H54 (cell line): ENCODE measurements at regions not wholly inside any gene's neighbourhood (a gene's known extent, or its start where the extent isn't known, plus 50 kb on each side); places are given as distances from the start of the nearest gene placed in this dataset.

Experiments
- DNase-seq: peaks from one replicate; pipeline ENCODE4 v3.0.0; 2011; ENCODE audit warnings: low spot score, mixed read lengths; ENCODE audit not compliant: insufficient read length
- FAIRE-seq: peaks from 3 replicates; lab custom pipeline; 2011; peaks lifted over from hg19 to GRCh38; lab: Jason Lieb, UNC
- POLR2A ChIP-seq: IDR thresholded peaks from 2 replicates; pipeline ENCODE4 v1.6.1; 2011; ENCODE audit warnings: low read depth, mild to moderate bottlenecking, low read length

DNA sequence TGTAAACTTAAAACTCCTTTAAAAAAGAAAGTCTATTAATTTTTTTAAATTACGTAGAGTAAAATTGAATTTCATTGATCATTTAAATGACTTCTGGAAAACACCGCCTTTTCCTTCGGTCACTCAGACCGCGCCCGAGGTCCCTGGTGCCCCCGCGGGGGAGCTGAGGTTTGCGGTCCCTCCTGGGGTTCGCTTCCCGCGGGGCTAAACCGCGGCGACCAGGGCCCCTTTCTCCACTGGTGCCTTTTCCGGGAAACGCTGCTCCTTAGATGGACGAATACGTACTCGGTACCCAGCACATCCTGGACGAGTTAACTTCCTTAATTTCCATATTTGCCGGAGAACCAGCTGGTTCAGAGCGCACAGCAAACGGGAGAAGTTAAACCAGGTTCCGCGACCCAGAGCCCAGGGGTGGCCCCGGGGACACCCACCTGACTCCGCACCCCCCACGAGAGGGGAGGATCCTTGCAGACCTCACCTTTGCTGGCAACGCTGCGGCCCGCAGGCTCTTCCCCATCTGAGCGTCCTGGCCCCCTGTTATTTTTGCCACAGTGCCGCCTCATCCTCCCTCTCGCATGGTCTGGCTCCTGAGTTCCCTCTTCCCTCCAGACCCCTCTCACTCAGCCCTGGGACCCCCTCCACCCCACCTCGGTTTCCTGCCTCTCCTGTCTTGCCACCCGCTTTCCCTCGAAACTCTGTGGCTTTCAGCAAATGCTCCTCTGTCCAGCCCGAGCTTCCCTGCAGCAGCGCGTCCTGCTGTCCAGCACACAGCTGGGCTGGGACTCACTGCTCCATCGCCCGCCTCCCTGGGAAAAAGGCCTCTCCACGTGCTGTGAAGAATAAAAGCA lies 420.0 kb upstream of the MYT1L start:
- FAIRE-seq (no peak), DNase-seq (no peak)
- no peak for TF ChIP-seq POLR2A

DNA sequence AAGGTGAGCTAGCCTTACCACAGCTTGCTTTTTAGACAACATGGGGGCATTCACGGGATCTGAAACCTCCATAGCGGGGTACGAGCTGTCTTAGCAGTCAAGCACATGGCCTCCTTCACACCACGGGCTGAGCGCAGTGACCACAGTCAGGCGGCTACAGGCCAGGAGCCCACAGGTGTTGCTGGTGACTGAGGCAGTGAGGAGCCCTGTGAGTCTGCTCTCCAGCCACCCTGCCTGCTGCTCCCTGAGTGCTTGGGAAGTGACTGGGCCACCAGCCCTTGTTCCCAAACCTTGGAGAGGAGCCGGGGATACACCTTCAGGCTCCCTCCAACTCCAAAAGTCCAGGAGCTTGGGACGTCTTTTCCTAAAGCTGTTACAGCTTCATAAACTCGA lies 418.1 kb upstream of the MYT1L start:
- no peak for DNase-seq
- no peak for TF ChIP-seq POLR2A
- no peak for FAIRE-seq

GRCh38 chr2:2748399-2749205 lies 417.5 kb upstream of the MYT1L start:
- TF ChIP-seq POLR2A: no peak
- DNase-seq (no peak), FAIRE-seq (no peak)

- no peak for FAIRE-seq
- no peak for DNase-seq
- no peak for TF ChIP-seq POLR2A
Observed at GRCh38 chr2:2747797-2748301, 416.8 kb upstream of the MYT1L start.

DNA sequence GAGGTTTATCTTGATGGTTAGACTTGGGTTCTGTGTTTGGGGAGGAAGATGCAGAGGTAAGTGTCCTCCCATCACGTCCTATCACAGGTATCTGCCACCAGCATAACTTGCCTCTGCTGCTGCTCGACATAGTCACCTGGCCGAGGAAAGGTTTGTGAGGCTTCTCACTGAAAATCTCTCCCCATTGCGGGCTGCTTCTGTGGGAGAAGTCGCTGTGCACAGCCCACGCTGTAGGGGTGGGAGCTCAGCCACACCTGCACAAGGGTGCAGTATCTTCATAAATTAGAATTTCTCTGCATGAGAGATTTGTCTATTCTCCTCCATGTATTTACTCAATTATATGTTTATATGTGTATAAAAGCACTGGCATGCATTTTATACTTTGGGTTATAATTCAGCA lies 415.7 kb upstream of the MYT1L start:
- no peak for TF ChIP-seq POLR2A
- no peak for FAIRE-seq

GRCh38 chr2:2744958-2745715 lies 414.1 kb upstream of the MYT1L start:
- TF ChIP-seq POLR2A: no peak
- FAIRE-seq: no peak
- no peak for DNase-seq

More for the DNA sequence above, 415.7 kb upstream of the MYT1L start:
- DNase-seq: no peak

DNA sequence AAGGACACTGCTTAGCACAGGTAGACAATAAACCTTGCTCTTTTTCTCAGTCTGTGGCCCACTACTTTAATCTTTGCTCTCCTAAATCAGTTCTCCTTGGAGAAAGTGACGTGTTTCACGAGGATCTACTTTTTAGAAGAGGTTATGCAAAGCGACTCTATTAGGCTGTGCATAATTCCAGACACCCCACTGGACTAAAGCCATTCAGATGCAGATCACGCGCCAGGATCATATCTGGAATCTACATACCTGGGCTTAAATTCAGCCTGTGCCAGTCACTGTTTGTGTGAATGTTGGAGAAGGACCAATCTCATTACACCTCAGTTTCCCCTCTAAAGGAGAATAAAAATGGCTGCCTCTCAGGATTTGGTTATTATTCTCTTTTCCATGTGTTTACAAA lies 413.0 kb upstream of the MYT1L start:
- DNase-seq (no peak), FAIRE-seq (no peak)
- no peak for TF ChIP-seq POLR2A

DNA sequence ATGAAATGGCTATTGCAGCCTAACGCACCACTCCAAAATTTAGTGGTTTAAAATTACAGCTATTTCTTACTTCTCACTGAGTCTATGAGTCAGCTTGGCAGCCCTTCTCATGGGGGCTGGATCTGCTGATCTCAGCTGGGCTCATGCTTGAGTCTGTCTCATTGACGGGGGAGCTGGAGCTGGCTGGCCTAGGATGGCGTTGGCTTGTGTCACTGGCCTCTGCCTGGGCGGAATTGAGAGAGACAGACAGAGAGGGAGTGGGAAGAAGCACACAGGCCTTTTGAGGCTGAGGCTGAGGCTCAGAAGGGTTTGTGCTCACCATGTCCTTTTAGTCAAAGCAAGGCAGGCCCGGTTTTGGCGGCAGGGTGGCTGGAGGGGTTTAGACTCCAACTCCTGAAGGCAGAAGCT lies 412.1 kb upstream of the MYT1L start:
- FAIRE-seq (no peak), DNase-seq (peak; percentile 26)
- TF ChIP-seq POLR2A: no peak

GRCh38 chr2:2742726-2743125 lies 411.7 kb upstream of the MYT1L start:
- DNase-seq (no peak), FAIRE-seq (no peak)

DNA sequence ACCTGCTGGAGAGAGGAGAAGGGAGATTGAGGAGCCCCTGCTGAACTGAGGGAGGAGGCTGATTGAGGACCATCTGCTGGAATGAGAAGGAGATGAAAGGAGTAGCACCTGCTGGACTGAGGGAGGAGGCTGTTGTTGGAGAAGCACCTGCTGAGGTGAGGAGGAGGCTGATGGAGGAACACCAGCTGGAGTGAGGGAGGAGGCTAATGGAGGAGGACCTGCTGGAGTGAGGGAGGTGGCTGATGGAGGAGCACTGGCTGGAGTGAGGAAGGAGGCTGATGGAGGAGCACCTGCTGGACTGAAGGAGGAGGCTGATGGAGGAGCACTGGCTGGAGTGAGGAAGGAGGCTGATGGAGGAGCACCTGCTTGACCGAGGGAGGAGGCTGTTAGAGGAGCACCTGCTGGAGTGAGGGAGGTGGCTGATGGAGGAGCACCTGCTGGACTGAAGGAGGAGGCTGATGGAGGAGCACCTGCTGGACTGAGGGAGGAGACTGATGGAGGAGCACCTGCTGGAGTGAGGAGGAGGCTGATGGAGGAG lies 409.2 kb upstream of the MYT1L start:
- DNase-seq (no peak), FAIRE-seq (no peak)
- no peak for TF ChIP-seq POLR2A

More at GRCh38 chr2:2742726-2743125, 411.7 kb upstream of the MYT1L start:
- TF ChIP-seq POLR2A: no peak

- FAIRE-seq: no peak
- no peak for TF ChIP-seq POLR2A
- no peak for DNase-seq
Observed at GRCh38 chr2:2739231-2739795, 408.2 kb upstream of the MYT1L start.

- TF ChIP-seq POLR2A: no peak
- DNase-seq (no peak), FAIRE-seq (no peak)
Observed at GRCh38 chr2:2738684-2739083, 407.6 kb upstream of the MYT1L start.

DNA sequence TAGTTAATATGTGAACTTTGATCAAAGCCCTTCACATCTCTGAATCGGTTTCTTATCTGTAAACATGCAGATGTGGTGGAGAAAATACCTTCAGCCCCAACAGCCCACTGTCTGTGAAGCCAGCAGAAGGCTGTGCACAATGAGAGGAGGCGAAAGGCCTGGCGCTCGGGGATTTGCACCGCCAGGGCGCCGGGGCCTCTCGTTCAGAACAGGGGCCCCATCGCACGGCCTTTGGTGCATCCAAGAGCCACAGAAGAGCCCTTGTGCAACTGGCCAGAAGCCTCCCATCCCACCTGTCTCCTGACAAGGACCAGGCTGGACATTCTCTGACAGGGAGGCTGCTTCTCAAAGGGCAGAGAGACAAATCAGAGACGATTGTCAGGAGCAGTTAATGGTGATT lies 407.2 kb upstream of the MYT1L start:
- no peak for FAIRE-seq
- no peak for DNase-seq
- no peak for TF ChIP-seq POLR2A
